Stimulated activated CD8-positive, alpha-beta memory T cell treated with anti-CD3 and anti-CD28 coated beads, Interleukin-4, amount 100 ng/mL, for 48 hours (primary cell): ENCODE measurements at regions not wholly inside any gene's neighbourhood (a gene's known extent, or its start where the extent isn't known, plus 50 kb on each side); places are given as distances from the start of the nearest gene placed in this dataset.

Source experiments
- DNase-seq: peaks from one replicate; pipeline ENCODE4 v3.0.0-alpha.2; 2020

- DNase-seq, result no peak
Measured at GRCh38 chr10:36087006-36088005, 445.2 kb upstream of the FZD8 start.

- no peak for DNase-seq
Measured at GRCh38 chr10:36075196-36075595, 433.1 kb upstream of the FZD8 start.

- DNase-seq, result no peak
Measured at GRCh38 chr10:36073796-36074345, 431.8 kb upstream of the FZD8 start.

GRCh38 chr10:36068542-36068941, 426.4 kb upstream of the FZD8 start:
- no peak for DNase-seq

- no peak for DNase-seq
Measured at GRCh38 chr10:36067748-36068147, 425.7 kb upstream of the FZD8 start.

- no peak for DNase-seq
Measured at GRCh38 chr10:36066850-36067249, 424.8 kb upstream of the FZD8 start.

GRCh38 chr10:36066102-36066501, 424.0 kb upstream of the FZD8 start:
- no peak for DNase-seq

GRCh38 chr10:36063396-36063795, 421.3 kb upstream of the FZD8 start:
- no peak for DNase-seq

- no peak for DNase-seq
Measured at GRCh38 chr10:36057731-36058130, 415.6 kb upstream of the FZD8 start.

GRCh38 chr10:36057180-36057579, 415.1 kb upstream of the FZD8 start:
- no peak for DNase-seq

GRCh38 chr10:36053775-36054174, 411.7 kb upstream of the FZD8 start:
- no peak for DNase-seq

- DNase-seq, result no peak
Measured at GRCh38 chr10:36053271-36053670, 411.2 kb upstream of the FZD8 start.

- no peak for DNase-seq
Measured at GRCh38 chr10:36051500-36051991, 409.4 kb upstream of the FZD8 start.

- no peak for DNase-seq
Measured at GRCh38 chr10:36050763-36051499, 408.8 kb upstream of the FZD8 start.

GRCh38 chr10:36048780-36049179, 406.7 kb upstream of the FZD8 start:
- DNase-seq, result no peak

- no peak for DNase-seq
Measured at GRCh38 chr10:36048236-36048635, 406.1 kb upstream of the FZD8 start.

GRCh38 chr10:36042135-36042534, 400.0 kb upstream of the FZD8 start:
- DNase-seq, result no peak

- no peak for DNase-seq
Measured at GRCh38 chr10:36038316-36038955, 396.3 kb upstream of the FZD8 start.

- DNase-seq, result no peak
Measured at GRCh38 chr10:36036137-36036536, 394.0 kb upstream of the FZD8 start.

- DNase-seq, result no peak
Measured at GRCh38 chr10:36033808-36034207, 391.7 kb upstream of the FZD8 start.

GRCh38 chr10:36030516-36030915, 388.4 kb upstream of the FZD8 start:
- no peak for DNase-seq

GRCh38 chr10:36026656-36027390, 384.7 kb upstream of the FZD8 start:
- DNase-seq, result no peak
